Spinal cord (tissue), 9 donors: ENCODE measurements at regions not wholly inside any gene's neighbourhood (a gene's known extent, or its start where the extent isn't known, plus 50 kb on each side); places are given as distances from the start of the nearest gene placed in this dataset.
A peak's percentile ranks its signal among the peaks of the same experiment; 100 is the strongest.

ENCODE experiments used
- DNase-seq, 6 donors: peaks; one replicate each; pipeline versions ENCODE4 v3.0.0 to v3.0.0-alpha.2; 2013 to 2015; ENCODE audit warnings: low spot score in 6 of 6, low read depth in 4 of 6
- H3K27ac ChIP-seq: one replicate; pipeline ENCODE4 v1.5.1; 2013; ENCODE audit warnings: low read depth, low read length, control low read depth
- H3K27me3 ChIP-seq: one replicate; pipeline ENCODE4 v1.6.1; 2013; ENCODE audit warnings: low read length; ENCODE audit not compliant: control insufficient read depth, insufficient read depth
- H3K36me3 ChIP-seq: one replicate; pipeline ENCODE4 v1.6.1; 2013; ENCODE audit warnings: low read length; ENCODE audit not compliant: control insufficient read depth, insufficient read depth
- H3K4me1 ChIP-seq: one replicate; pipeline ENCODE4 v1.6.1; 2013; ENCODE audit warnings: low read length; ENCODE audit not compliant: control insufficient read depth, insufficient read depth
- H3K4me3 ChIP-seq: one replicate; pipeline ENCODE4 v1.5.1; 2013; ENCODE audit warnings: low read depth, low read length, control low read depth
- H3K9me3 ChIP-seq: one replicate; pipeline ENCODE4 v1.6.1; 2013; ENCODE audit warnings: low read length; ENCODE audit not compliant: control insufficient read depth, insufficient read depth
- WGBS: methylation state at CpG from one replicate; pipeline ENCODE4 v1.1.5; 2013; ENCODE audit warnings: missing lambda C conversion rate; ENCODE audit not compliant: insufficient coverage; 5-methylcytosine and 5-hydroxymethylcytosine counted together
- donor health status: healthy.

GRCh38 chr3:76958274-76958673 is 81.6 kb upstream of the ROBO2 start:
- Histone ChIP-seq H3K4me3 (no peak overlapping the region), H3K9me3 (no peaks in the 10 kb centered on the region), H3K27ac (no peak overlapping the region), H3K36me3 (no peaks in the 10 kb centered on the region), H3K4me1 (no peaks in the 10 kb centered on the region), H3K27me3 (no peaks in the 10 kb centered on the region)
- peak in 1 of 6 donors; percentile 50 for DNase-seq

GRCh38 chr3:76958861-76959260 is 81.0 kb upstream of the ROBO2 start:
- DNase-seq, result peak in 1 of 6 donors; percentile 66
- Histone ChIP-seq H3K4me1 (no peaks in the 10 kb centered on the region), H3K36me3 (no peaks in the 10 kb centered on the region), H3K27ac (no peak overlapping the region), H3K27me3 (no peaks in the 10 kb centered on the region), H3K9me3 (no peaks in the 10 kb centered on the region), H3K4me3 (no peak overlapping the region)
- WGBS, result 100% methylated on average over 1 of the region's 1 CpG

- 62% methylated on average over 2 of the region's 4 CpGs for WGBS
These were observed 78.6 kb upstream of the ROBO2 start for GRCh38 chr3:76961284-76961683.

GRCh38 chr3:76965122-76965725 is 74.7 kb upstream of the ROBO2 start:
- Histone ChIP-seq H3K4me1 (no peaks in the 10 kb centered on the region), H3K9me3 (no peaks in the 10 kb centered on the region), H3K4me3 (no peak overlapping the region), H3K27me3 (no peaks in the 10 kb centered on the region), H3K27ac (no peak overlapping the region), H3K36me3 (no peaks in the 10 kb centered on the region)
- no peak for DNase-seq
- no CpG with 5 or more reads among the region's 4 CpGs for WGBS

More at GRCh38 chr3:76961284-76961683, 78.6 kb upstream of the ROBO2 start:
- Histone ChIP-seq H3K4me1 (no peaks in the 10 kb centered on the region), H3K9me3 (no peaks in the 10 kb centered on the region), H3K27ac (no peak overlapping the region), H3K27me3 (no peaks in the 10 kb centered on the region), H3K36me3 (no peaks in the 10 kb centered on the region), H3K4me3 (no peak overlapping the region)
- no peak for DNase-seq

- peak in 2 of 6 donors; percentile 3 to 17 for DNase-seq
These were observed 70.4 kb upstream of the ROBO2 start for GRCh38 chr3:76969471-76969870.

GRCh38 chr3:76969996-76970615 is 69.8 kb upstream of the ROBO2 start:
- no peaks in the 10 kb centered on the region for H3K4me1 ChIP-seq

More at GRCh38 chr3:76969471-76969870, 70.4 kb upstream of the ROBO2 start:
- Histone ChIP-seq H3K4me3 (no peak overlapping the region), H3K4me1 (no peaks in the 10 kb centered on the region), H3K9me3 (no peaks in the 10 kb centered on the region), H3K36me3 (no peaks in the 10 kb centered on the region), H3K27ac (no peak overlapping the region), H3K27me3 (no peaks in the 10 kb centered on the region)
- WGBS, result no CpG with 5 or more reads among the region's 2 CpGs

GRCh38 chr3:76972624-76973296 is 67.1 kb upstream of the ROBO2 start:
- no CpG with 5 or more reads among the region's 4 CpGs for WGBS
- Histone ChIP-seq H3K36me3 (no peaks in the 10 kb centered on the region), H3K4me1 (no peaks in the 10 kb centered on the region), H3K9me3 (no peaks in the 10 kb centered on the region), H3K4me3 (no peak overlapping the region), H3K27ac (no peak overlapping the region), H3K27me3 (no peaks in the 10 kb centered on the region)
- DNase-seq, result no peak

More at GRCh38 chr3:76969996-76970615, 69.8 kb upstream of the ROBO2 start:
- H3K4me3 ChIP-seq, result no peak overlapping the region
- no peaks in the 10 kb centered on the region for H3K9me3 ChIP-seq
- H3K27ac ChIP-seq, result no peak overlapping the region
- 33% methylated on average over 1 of the region's 4 CpGs for WGBS
- H3K36me3 ChIP-seq, result no peaks in the 10 kb centered on the region
- no peaks in the 10 kb centered on the region for H3K27me3 ChIP-seq
- DNase-seq, result peak in 1 of 6 donors; percentile 3

- Histone ChIP-seq H3K36me3 (no peaks in the 10 kb centered on the region), H3K9me3 (no peaks in the 10 kb centered on the region), H3K27me3 (no peaks in the 10 kb centered on the region), H3K4me1 (no peaks in the 10 kb centered on the region), H3K4me3 (no peak overlapping the region), H3K27ac (no peak overlapping the region)
- no peak for DNase-seq
These were observed 62.9 kb upstream of the ROBO2 start for GRCh38 chr3:76976996-76977395.

- H3K4me3 ChIP-seq, result no peak overlapping the region
- no peaks in the 10 kb centered on the region for H3K4me1 ChIP-seq
- H3K27ac ChIP-seq, result no peak overlapping the region
- H3K9me3 ChIP-seq, result no peaks in the 10 kb centered on the region
- no peaks in the 10 kb centered on the region for H3K27me3 ChIP-seq
- DNase-seq, result no peak
- H3K36me3 ChIP-seq, result no peaks in the 10 kb centered on the region
These were observed 54.3 kb upstream of the ROBO2 start for GRCh38 chr3:76985645-76986044.
